Limb (tissue), 2 donors: ENCODE measurements at regions not wholly inside any gene's neighbourhood (a gene's known extent, or its start where the extent isn't known, plus 50 kb on each side); places are given as distances from the start of the nearest gene placed in this dataset.

Experiments
- DNase-seq, 2 donors: peaks; one replicate each; pipeline ENCODE4 v3.0.0-alpha.2; 2016; ENCODE audit errors: extremely low spot score in 2 of 2

DNA sequence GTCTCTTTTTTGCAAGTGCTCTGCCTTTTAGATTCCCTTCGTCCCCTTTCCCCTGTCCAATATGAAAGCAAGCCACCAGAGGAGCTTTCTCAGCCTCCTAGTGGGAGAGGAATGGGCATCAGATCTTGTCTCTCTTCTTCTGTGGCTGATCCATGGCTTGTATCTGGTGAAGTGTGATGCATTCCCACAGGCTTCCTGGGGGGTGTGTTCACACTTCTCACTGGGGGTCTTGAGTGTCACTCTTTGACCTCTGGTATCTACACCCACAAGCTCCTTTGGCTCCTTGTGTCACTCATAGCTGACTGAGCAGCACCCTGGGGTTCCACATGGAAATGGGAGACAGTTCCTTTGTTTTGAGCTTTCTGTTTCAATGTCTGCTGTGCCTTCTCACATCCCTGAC is 411.5 kb downstream of the GADD45G start:
- no peak for DNase-seq

DNA sequence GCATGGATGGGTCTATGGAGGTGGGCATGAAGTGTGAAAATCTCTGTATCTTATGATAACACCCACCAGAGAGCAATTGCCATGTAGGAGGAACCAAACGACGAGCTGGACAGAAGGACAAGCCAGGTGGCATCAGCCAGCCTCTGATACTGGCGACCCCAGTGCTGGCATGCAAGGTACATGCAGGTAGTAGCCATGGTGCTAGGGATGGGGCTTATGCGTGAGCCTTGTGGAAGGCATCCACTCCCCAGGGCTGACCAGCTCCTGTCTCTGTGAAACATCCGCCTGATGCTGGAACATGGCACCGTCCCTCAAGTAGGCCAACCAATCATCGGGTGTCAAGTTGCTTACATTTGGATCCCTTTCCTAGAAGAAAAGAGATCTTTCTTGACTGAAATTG is 412.9 kb downstream of the GADD45G start:
- no peak for DNase-seq

DNA sequence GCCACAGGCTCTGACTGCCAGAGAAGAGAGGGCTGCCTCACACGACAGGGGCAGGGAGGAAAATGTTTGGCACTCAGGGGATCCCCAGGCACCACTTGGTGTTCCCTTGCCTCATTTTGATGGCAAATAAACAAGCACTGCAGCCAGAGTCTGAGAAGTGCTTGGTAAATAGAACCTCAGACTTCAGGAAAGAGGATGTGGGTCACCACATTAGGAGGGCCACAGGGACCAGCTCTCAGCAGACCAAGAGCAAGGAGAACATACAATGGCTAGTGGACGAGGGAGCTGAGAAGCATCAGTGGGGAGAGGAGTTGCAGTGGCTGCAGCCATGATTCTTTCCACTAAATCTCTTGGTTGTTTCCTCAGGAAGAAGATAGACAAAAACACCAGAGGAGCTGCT is 413.9 kb downstream of the GADD45G start:
- no peak for DNase-seq

DNA sequence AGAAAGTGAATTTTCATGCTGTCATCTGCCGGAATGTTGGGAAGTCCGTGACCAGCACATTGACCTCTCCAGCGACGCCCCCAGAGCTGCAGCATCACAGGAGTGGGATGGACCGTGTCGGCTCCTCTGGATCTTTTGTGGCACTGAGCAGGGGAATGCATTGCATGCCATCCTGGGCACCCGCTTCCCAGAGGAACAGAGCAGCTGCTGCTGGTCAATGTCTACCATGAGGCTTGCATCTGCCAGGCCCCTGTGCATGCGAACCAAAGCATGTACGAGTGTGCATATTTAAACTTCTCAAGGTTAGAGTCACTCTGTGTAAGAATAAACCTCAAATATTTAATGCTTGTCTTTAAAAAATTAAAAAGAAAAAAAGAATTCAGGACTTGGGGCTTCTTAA is 414.8 kb downstream of the GADD45G start:
- DNase-seq = no peak

DNA sequence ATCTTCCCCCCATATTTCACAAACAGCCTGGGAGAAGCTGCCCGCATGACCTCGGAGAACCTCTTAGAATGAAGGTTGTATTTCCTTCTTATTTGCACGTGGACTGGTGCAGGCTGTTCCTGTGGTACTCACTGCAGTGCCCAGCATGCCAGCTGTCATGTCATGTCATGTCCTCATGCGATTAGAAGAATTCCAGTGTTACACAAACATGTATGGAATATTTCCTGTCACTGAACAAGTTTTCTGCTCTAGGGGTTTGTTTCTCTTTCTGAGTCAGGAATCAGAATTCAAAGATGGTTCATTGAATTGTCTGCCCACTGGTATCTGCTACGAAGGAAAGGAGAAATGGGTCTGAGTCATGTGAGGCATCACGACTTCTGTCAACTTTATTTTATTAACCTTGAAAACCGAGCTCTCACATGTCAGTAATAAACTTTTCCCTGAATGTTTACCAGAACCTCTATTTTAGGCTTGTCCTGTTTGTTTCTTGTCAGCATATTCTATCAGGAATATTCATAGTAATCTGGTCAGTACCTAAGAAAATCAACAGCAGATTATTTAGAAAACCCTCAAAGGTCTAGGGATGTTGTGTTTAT is 415.6 kb downstream of the GADD45G start:
- no peak for DNase-seq

DNA sequence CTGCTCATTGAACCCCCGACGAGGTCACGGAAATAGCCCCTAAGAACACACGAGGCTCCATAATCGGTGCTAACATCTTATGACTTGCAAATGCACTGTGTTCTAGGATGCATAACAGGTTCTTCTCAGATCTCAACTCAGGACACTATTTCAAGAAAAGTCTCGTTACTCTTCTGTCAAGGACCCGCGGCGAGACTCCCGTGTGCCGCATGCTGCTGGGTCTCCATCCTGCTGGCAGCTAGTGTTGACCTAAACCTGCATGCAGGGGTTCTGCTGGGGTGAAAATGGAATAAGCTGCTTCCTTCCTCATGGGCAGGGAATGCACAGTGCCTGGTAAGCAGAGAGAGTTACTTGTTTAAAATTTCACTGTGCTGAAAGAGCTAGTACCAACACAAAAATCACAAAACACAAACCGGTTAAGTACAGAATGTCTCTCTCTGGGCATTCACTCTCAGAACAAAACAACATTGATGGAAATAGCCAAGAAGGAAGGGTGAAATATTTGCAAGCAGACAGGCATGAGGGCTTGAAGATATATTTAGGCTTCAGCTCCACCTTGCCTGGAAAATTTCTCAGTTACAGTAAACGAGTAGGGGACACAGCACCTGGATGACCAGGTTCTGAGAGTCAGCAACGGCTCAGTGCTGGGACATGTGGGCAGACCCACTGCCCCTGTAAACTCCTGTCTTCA is 416.5 kb downstream of the GADD45G start:
- no peak for DNase-seq

DNA sequence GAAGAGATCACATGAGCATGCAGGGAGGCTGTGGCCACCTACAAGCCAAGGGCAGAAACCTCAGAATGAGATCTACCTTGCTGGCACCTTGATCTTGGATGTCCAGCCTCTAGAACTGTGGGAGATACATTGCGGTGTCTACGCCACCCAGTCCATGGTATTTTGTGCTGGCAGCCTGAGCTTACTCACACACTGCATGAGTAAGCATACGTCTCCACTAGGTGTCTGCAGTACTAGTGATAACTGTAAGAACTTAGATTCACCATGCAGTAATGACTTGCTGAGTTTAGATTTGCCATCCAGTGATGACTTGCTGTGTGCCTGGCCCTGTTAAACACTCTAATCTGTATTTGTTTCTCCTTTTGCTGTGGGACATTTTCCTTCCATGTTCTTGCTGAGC is 417.7 kb downstream of the GADD45G start:
- DNase-seq = no peak

DNA sequence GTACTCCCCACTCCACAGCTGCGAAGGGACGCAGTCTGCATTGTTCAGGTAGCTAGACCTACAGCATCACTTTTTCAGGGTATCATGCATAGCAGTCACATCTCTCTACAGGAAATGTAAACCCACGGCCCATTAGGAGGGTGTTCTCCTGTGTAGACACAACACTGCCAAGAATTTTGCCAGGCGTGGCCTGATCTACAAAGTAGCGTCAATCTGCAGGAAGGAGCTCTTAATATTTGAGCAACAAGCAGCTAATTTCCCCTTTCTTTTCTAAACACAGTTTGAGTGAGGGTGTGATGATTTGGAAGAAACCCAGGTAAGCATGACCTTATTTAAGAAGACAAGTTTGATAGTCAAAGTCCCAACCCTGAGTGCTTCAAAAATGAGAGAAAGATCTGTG is 419.0 kb downstream of the GADD45G start:
- no peak for DNase-seq

DNA sequence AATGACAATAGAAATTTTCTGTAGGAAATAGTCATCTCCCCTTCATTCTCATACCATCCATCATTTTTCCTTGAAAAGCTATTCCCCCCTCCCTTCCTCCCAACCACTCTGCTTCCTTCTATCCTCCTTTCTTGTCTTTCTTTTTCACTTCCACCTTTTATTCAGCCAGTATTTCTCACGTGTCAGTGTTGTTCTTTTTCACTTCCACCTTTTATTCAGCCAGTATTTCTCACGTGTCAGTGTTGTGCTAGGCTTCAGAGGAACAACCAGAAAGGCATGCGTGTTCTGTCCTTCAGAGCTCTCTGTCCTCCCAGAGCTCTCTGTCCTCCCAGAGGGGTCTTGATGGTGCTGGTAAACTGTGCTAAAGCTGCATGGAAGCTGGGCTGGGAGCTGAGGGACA is 419.6 kb downstream of the GADD45G start:
- no peak for DNase-seq

DNA sequence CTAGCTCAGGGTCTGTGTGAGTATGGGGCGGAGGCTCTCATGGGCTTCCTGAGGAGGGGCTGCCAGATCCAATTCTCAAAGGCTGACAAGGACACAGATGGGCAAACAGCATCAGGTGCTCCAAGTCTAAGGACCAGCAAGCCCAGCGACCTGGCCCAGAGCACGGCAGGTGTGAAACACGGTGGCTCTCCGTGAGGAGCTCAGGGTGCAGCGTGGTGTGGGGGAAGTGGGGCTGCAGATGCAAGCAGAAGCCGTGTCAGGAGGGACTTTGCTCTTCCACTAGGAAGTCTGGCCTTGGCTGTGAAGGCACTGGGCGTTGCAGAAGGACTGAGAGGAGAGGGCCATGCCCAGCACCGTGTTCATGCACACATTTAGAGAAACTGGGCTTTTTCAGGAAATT is 420.0 kb downstream of the GADD45G start:
- DNase-seq = no peak

DNA sequence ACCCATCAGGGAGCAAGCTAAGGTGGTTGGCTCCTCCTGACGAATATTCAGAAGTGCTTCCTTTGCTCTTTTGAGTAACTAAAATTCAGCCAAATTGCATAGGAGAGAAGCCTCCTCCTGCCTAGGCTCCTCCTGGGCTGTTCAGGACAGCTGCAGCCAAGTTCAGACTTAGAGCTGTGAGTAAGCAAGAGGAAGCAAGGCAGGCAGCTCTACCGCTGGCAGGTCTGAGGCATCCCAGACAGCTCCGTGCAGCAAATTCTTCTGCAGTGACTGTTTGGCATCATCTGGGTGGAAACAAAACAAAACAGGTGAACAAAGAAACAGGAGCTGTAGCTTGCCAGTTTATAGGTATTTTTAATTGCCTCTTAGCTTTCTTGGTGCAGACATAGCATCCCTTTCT is 421.0 kb downstream of the GADD45G start:
- DNase-seq = no peak

DNA sequence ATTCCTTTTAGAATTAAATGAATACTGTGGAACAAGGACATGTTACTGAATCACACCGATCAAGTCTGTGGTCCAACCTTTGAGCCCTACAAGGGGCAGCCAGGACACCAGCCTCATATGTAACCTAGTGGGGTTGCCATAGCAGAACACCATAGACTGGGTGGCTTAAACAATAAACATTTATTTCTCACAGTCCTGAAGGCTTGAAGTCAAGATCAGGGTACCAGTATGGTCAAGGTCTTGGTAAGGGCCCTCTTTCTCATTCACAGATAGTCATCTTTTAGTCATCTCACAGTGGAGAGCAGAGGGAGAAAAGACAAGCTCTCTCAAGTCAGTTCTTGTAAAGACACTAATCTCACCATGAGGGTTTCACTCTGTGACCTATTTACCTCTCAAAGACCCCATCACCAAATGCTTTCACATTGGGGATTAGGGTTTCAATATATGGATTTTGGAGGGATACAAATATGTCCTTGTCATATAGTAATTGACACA is 422.5 kb downstream of the GADD45G start:
- DNase-seq = no peak

DNA sequence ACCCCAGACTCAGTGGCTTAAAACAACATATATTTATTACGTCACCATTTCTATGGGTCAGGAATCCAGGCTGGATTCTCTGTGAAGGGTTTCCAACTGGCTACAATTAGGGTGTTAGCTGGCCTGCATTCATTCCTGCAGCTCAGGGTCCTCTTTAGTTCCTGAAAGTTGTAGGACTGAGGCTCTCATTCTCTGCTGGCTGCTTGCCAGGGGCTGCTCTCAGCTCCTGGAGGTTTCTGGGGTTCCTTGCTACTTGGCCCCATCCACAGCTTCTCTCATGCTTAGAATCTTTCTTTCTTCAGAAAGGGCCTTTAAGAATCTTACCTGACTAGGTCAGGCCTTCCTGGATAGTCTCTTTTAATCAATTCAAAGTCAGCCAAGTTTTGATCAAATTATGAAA is 424.6 kb downstream of the GADD45G start:
- DNase-seq = no peak

DNA sequence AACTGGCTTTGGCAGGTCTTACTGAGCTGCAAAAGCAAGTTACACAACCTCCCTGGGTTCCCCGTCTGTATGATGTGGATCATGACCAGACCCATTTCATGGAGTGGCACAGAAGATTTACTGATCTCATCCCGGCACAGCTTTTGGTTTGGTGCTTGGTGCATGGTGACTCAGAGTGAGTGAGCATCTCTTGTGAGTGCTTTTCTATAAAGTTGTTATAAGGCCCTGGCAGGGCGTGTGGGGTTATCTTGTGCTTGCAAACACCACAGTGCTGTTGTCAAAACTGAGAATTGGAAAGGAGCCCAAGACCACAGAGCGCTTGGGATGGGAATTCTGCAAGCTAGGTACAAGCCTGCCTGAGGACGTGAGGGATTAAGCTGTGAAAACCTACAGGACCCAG is 425.2 kb downstream of the GADD45G start:
- no peak for DNase-seq

DNA sequence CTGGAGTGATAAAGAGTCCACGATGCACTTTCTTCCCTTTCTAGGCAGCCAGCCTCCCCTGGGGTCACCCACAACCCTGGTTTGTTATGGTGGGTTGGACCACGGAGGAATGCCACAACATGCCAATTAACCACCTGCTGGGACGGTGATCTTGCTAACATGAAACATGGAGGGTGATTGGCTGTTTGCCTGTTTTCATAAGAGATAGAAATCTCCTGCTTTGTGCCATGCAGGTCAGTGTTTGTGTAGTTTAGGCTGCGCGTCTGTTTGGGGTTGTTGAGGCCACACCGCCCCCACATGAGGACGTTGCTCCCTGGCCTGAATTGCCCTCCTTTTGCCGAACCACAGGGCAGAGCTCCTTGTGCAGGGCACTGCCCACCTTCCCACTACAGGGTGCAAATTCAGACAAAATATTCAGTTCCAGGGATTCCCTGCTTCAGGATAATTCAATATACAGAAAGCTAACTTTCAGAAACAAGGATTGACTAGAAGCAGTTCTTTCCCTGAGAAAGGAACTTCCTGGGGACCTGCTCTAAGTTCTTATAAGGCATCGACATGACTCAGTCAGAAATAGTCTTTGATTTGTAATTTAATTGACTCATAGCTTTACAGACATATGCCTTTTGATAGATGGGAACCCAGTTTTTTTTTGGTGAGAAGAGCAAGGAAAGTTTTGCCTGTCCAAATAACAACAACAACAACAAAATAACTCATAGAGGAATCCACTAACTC is 427.6 kb downstream of the GADD45G start:
- DNase-seq = no peak

DNA sequence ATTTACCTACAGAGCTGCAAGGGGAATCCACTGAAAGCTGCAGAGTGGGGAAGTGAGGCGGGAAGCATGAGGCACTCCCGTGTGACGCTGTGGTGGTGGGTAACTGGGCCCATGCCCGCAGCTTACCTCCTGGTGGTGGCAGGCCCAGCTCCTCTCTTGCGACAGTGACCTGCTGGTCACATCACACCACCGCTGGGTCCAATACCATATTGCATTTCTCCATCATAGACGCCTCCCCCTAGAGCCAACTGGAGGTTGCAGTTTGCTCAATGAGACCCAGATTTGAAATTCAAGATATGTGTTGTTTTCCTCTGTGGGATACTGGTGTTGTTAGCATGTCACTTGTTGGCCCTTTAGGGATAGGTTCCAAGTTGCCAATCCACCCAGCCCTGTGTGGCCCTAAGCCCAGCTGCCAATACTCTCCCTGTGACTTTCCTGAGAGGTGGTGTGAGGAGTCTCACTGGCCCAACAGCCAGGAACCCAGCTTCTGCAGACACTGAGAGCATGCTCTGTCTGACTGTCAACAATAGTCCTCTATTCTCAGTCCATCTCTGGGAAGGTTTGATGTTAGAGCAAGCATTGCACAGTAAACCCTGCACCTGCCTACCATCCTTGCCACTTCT is 428.3 kb downstream of the GADD45G start:
- DNase-seq = no peak

DNA sequence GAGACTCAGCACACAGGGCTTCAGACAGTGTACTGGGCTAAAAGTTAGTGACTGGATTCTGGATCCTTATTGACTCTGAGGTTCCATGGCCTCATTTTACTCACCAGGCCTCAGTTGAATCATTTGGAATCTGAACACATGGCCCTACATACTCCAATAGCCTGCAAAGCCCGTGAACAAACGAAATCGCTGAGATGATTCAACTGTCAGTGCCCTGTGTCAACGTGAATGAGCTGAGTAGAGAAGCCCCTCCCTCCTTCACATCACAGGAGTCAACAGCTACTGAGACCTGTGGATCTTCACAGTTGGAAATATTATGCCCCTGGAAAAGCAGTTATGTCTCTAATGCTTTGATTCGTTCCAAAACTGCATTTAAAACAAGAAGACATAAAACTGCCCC is 429.3 kb downstream of the GADD45G start:
- no peak for DNase-seq

DNA sequence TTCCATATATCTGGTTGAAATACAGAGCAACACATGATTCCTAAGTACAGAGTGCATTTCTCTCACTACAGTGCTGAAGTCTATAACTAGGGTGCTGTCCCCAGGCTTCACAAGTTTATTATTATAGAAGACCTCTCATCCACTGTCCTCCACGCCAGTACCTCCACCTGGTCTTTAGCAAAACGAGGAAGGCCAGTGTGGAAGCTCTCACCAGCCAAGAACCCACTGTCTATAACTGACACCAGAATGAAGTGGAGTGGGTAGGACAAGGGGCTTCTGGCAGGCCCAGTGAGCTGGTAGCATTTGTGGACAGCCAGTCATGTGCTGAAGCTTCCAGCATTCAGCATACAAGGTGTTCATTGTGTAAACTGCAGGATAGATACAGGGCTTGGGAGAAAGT is 430.7 kb downstream of the GADD45G start:
- DNase-seq = no peak

DNA sequence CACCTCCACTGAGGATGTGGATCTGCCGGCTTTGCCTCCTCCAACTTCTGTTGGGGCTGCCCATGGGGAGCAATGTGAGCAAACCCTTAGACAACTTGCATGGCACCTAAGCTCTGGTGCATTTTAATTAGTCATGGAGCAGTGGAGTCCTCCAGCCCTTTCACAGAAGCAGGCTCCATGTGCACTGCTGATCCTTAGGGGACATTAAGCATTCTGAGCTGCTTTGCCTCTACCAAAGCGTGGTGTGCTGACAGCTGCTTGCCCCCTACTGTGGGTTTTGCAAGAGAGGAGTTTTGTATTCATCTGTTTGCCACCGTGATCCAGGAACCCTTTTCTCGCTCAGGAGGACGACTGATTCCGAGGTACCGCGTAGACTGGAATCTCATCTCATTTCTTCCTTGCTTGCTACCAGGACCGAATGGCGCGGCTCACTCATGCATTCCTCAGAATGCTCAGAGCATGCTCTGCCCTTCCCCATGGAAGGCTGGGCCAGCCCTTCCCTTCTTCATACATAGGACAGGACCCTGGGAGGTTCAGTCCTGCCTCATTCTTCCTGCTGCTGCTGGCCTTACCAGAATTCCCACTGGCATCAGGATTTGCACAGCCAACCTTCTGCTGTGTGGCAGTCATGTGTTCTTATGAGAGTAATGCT is 432.5 kb downstream of the GADD45G start:
- DNase-seq = no peak

DNA sequence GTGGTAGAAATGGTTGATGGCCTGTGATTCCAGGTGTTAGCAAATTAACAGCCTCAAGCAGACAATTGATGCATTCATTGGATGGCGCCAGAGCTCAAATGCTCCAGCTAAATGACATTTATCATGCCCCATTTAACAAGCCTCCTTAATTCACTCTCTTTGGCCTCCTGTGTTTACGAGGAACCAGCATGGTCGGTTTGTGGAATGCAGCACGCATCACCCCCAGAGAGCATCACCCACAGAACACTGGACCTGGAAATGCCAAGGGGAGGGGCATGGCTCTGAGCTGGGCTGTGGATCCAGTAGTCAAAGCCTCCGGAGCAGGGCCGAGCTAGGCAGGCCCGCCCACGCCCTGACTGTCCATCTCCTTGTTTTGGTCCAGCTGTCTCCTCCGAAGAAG is 434.0 kb downstream of the GADD45G start:
- DNase-seq = peak in 1 of 2 donors; percentile 35

DNA sequence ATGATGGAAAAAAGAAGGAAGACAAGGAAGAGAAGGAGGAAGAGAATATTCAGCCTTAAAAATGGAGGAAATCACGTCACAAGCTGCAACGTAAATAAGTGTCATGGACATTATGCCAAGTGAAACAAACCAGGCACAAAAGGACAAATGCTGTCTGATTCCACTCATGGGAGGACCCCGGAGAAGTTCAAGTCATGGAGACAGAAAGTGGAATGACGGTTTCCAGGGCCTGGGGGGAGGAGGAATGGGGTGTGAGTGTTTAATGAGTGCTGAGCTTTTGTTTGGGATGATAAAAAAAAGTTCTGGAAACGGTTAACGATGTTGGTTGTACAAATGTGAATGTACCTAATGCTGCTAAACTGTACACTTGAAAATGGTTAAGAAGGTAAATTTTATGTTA is 439.5 kb downstream of the GADD45G start:
- DNase-seq = no peak

DNA sequence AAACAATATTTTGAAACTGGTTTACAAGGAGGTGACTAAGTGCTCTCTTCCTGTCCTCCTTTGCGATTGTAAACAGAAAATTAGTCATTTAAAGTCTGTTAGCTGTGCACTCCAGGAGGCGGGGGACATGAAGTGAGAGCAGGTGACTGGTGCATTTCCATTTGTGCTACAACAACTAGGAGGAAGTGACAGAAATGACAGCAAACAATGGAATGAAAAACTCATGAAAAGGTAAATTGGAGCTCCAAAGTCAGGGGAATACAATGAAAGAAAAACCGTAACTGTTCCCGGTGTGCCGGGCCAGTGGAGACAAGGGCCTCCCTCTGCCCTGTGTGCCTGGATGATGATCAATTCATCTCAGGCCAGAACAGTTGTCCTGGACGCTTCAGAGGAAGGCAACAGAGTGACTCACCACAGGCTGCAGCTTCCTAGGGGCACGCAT is 439.9 kb downstream of the GADD45G start:
- DNase-seq = no peak
